HG03342 (cell line): ENCODE measurements at regions not wholly inside any gene's neighbourhood (a gene's known extent, or its start where the extent isn't known, plus 50 kb on each side); places are given as distances from the start of the nearest gene placed in this dataset.

Experiments used
- ATAC-seq: cut with Tn5 transposase; IDR thresholded peaks from one replicate; pipeline ENCODE4 v1.9.1; 2021; ENCODE audit warnings: mild to moderate bottlenecking, moderate library complexity; ENCODE audit not compliant: unreplicated experiment

- no peak for ATAC-seq
Measured at GRCh38 chr6:170483413-170483812, 69.7 kb downstream of the PSMB1 start.

- ATAC-seq = no peak
Measured at GRCh38 chr6:170480050-170480692, 72.9 kb downstream of the PSMB1 start.

- peak; percentile 69 for ATAC-seq
Measured at GRCh38 chr6:170476360-170476759, 76.7 kb downstream of the PSMB1 start.

- ATAC-seq = no peak
Measured at GRCh38 chr6:170475118-170475517, 78.0 kb downstream of the PSMB1 start.

GRCh38 chr6:170473801-170474200, 79.3 kb downstream of the PSMB1 start:
- ATAC-seq = no peak

- ATAC-seq = no peak
Measured at GRCh38 chr6:170473301-170473717, 79.8 kb downstream of the PSMB1 start.

- no peak for ATAC-seq
Measured at GRCh38 chr6:170471491-170471890, 81.6 kb downstream of the PSMB1 start.

- no peak for ATAC-seq
Measured at GRCh38 chr6:170470734-170471133, 82.4 kb downstream of the PSMB1 start.

- ATAC-seq = peak; percentile 48
Measured at GRCh38 chr6:170464524-170464979, 88.6 kb downstream of the PSMB1 start.

- ATAC-seq = no peak
Measured at GRCh38 chr6:170464080-170464479, 89.0 kb downstream of the PSMB1 start.

- ATAC-seq = no peak
Measured at GRCh38 chr6:170463101-170463721, 89.9 kb downstream of the PSMB1 start.

GRCh38 chr6:170462366-170463020, 90.6 kb downstream of the PSMB1 start:
- no peak for ATAC-seq

GRCh38 chr6:170461556-170462365, 91.3 kb downstream of the PSMB1 start:
- no peak for ATAC-seq

GRCh38 chr6:170461111-170461510, 92.0 kb downstream of the PSMB1 start:
- no peak for ATAC-seq

GRCh38 chr6:170460641-170461040, 92.5 kb downstream of the PSMB1 start:
- no peak for ATAC-seq

GRCh38 chr6:170459451-170459850, 93.7 kb downstream of the PSMB1 start:
- peak; percentile 87 for ATAC-seq

GRCh38 chr6:170456886-170457698, 96.0 kb downstream of the PSMB1 start:
- ATAC-seq = no peak
